ENCODE measurements at regions not wholly inside any gene's neighbourhood (a gene's known extent, or its start where the extent isn't known, plus 50 kb on each side); places are given as distances from the start of the nearest gene placed in this dataset.

DNA sequence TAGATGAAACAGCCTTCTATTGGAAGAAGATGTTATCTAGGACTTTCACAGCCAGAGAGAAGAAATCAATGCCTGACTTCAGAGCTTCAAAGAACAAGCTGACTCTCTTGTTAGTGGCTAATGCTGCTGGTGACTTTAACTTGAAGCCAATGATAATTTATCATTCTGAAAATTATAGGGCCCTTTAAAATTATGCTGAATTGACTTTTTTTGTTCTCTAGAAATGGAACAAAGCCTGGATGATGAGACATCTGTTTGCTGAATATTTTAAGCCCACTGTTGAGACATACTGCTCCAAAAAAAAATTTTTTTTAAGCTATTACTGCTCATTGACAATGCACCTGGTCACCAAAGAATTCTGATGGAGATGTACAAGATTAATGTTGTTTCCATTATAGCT, 189.2 kb downstream of the MBL2 start:
- no peak overlapping the region for H3K4me3 ChIP-seq (ENCODE audit: low read length in 3 of 3)
- TF ChIP-seq CTCF (IDR thresholded peaks at IDR 0.05; ENCODE audit: borderline replicate concordance, extremely low read depth, insufficient read depth), result no peak
- H3K27ac ChIP-seq (ENCODE audit: low read depth in 2 of 2, low read length in 2 of 2), result no peak overlapping the region
- no peak overlapping the region for H3K9ac ChIP-seq (ENCODE audit: low read length in 3 of 3)
- DNase-seq (no peak), FAIRE-seq (no peak)
- no peaks in the 10 kb centered on the region for H3K36me3 ChIP-seq (ENCODE audit: control insufficient read depth in 2 of 3, insufficient read depth in 3 of 3, low read length in 3 of 3)
- intact Hi-C loops (cut with DNase I), result no loop called here
- peaks cover 0 to 5% (median 0%) of the 10 kb centered on the region in 3 donors for H3K9me3 ChIP-seq (ENCODE audit: control insufficient read depth in 2 of 3, insufficient read depth in 1 of 3, low read length in 3 of 3)
- no peaks in the 10 kb centered on the region for H3K27me3 ChIP-seq (ENCODE audit: control insufficient read depth, insufficient read depth, low read length)
- no peaks in the 10 kb centered on the region for H3K4me1 ChIP-seq (ENCODE audit: control insufficient read depth in 2 of 3, insufficient read depth in 2 of 3, low read depth in 1 of 3, low read length in 3 of 3)

DNA sequence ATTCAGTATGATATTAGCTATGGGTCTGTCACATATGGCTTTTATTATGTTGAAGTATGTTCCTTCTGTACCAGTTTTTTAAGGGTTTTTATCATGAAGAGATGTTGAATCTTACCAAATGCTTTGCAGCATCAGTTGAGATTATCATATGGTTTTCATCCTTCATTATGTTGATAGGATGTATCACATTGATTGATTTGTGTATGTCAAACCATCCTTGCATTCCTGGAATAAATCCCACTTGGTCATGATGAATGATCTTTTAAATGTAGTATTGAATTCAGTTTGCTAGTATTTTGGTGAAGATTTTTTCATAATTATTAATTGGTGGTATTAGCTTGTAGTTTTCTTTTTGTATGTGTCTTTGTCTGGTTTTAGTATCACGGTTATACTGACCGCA, 185.9 kb downstream of the MBL2 start:
- H3K4me3 ChIP-seq (ENCODE audit: low read length in 3 of 3), result no peak overlapping the region
- DNase-seq (no peak), FAIRE-seq (no peak)
- no peaks in the 10 kb centered on the region for H3K36me3 ChIP-seq (ENCODE audit: control insufficient read depth in 2 of 3, insufficient read depth in 3 of 3, low read length in 3 of 3)
- intact Hi-C loops (cut with DNase I), result no loop called here
- H3K9ac ChIP-seq (ENCODE audit: low read length in 3 of 3), result no peak overlapping the region
- H3K4me1 ChIP-seq (ENCODE audit: control insufficient read depth in 2 of 3, insufficient read depth in 2 of 3, low read depth in 1 of 3, low read length in 3 of 3), result no peaks in the 10 kb centered on the region
- no peaks in the 10 kb centered on the region for H3K27me3 ChIP-seq (ENCODE audit: control insufficient read depth, insufficient read depth, low read length)
- peaks cover 0 to 5% (median 0%) of the 10 kb centered on the region in 3 donors for H3K9me3 ChIP-seq (ENCODE audit: control insufficient read depth in 2 of 3, insufficient read depth in 1 of 3, low read length in 3 of 3)
- H3K27ac ChIP-seq (ENCODE audit: low read depth in 2 of 2, low read length in 2 of 2), result no peak overlapping the region
- TF ChIP-seq CTCF (IDR thresholded peaks at IDR 0.05; ENCODE audit: borderline replicate concordance, extremely low read depth, insufficient read depth), result no peak

GRCh38 chr10:52597189-52597863, 175.3 kb downstream of the MBL2 start:
- Histone ChIP-seq H3K9me3 (ENCODE audit: control insufficient read depth in 2 of 3, insufficient read depth in 1 of 3, low read length in 3 of 3) (no peaks in the 10 kb centered on the region), H3K4me3 (ENCODE audit: low read length in 3 of 3) (no peak overlapping the region), H3K9ac (ENCODE audit: low read length in 3 of 3) (no peak overlapping the region), H3K27ac (ENCODE audit: low read depth in 2 of 2, low read length in 2 of 2) (no peak overlapping the region), H3K4me1 (ENCODE audit: control insufficient read depth in 2 of 3, insufficient read depth in 2 of 3, low read depth in 1 of 3, low read length in 3 of 3) (no peaks in the 10 kb centered on the region), H3K27me3 (ENCODE audit: control insufficient read depth, insufficient read depth, low read length) (no peaks in the 10 kb centered on the region), H3K36me3 (ENCODE audit: control insufficient read depth in 2 of 3, insufficient read depth in 3 of 3, low read length in 3 of 3) (no peaks in the 10 kb centered on the region)
- intact Hi-C loops (cut with DNase I), result no loop called here
- TF ChIP-seq CTCF (IDR thresholded peaks at IDR 0.05; ENCODE audit: borderline replicate concordance, extremely low read depth, insufficient read depth), result no peak
- DNase-seq (peak in 1 of 5 donors; percentile 12), FAIRE-seq (no peak)

- H3K9me3 ChIP-seq (ENCODE audit: control insufficient read depth in 2 of 3, insufficient read depth in 1 of 3, low read length in 3 of 3), result no peaks in the 10 kb centered on the region
- H3K36me3 ChIP-seq (ENCODE audit: control insufficient read depth in 2 of 3, insufficient read depth in 3 of 3, low read length in 3 of 3), result no peaks in the 10 kb centered on the region
- H3K4me3 ChIP-seq (ENCODE audit: low read length in 3 of 3), result no peak overlapping the region
- FAIRE-seq, result no peak
- intact Hi-C loops (cut with DNase I), result no loop called here
- H3K27me3 ChIP-seq (ENCODE audit: control insufficient read depth, insufficient read depth, low read length), result no peaks in the 10 kb centered on the region
- no peak overlapping the region for H3K27ac ChIP-seq (ENCODE audit: low read depth in 2 of 2, low read length in 2 of 2)
- no peak overlapping the region for H3K9ac ChIP-seq (ENCODE audit: low read length in 3 of 3)
- peak in 1 of 5 donors; percentile 12 for DNase-seq
- no peak for TF ChIP-seq CTCF (IDR thresholded peaks at IDR 0.05; ENCODE audit: borderline replicate concordance, extremely low read depth, insufficient read depth)
- no peaks in the 10 kb centered on the region for H3K4me1 ChIP-seq (ENCODE audit: control insufficient read depth in 2 of 3, insufficient read depth in 2 of 3, low read depth in 1 of 3, low read length in 3 of 3)
These were observed 173.6 kb downstream of the MBL2 start for GRCh38 chr10:52598936-52599335.
